Spleen (tissue), 11 donors: ENCODE measurements at regions not wholly inside any gene's neighbourhood (a gene's known extent, or its start where the extent isn't known, plus 50 kb on each side); places are given as distances from the start of the nearest gene placed in this dataset.

Source experiments
- DNase-seq: peaks from one replicate; pipeline ENCODE4 v3.0.0-alpha.2; 2020
- H3K27ac ChIP-seq, 8 donors: fragments of 200-600 bp; sonication (generic) in 7 of 8; 1 replicate in 4 of 8; 2 replicates in 4 of 8; pipeline versions ENCODE4 v1.5.0 to v1.8.0; 2016 to 2021; ENCODE audit warnings: inconsistent platforms in 4 of 8, mild to moderate bottlenecking in 4 of 8, moderate library complexity in 1 of 8
- H3K27me3 ChIP-seq, 7 donors: fragments of 200-600 bp; sonication (generic) in 6 of 7; replicated peaks in 1 of 7; 1 replicate in 4 of 7; 2 replicates in 3 of 7; pipeline versions ENCODE4 v1.5.0 to v1.8.0; 2016 to 2021; ENCODE audit warnings: inconsistent platforms in 3 of 7, mild to moderate bottlenecking in 1 of 7
- H3K36me3 ChIP-seq, 6 donors: fragments of 200-600 bp; sonication (generic) in 5 of 6; 1 replicate in 4 of 6; 2 replicates in 2 of 6; pipeline versions ENCODE4 v1.5.0 to v1.8.0; 2016 to 2021; ENCODE audit warnings: inconsistent platforms in 2 of 6
- H3K4me1 ChIP-seq, 6 donors: fragments of 200-600 bp; sonication (generic) in 5 of 6; 1 replicate in 3 of 6; 2 replicates in 3 of 6; pipeline versions ENCODE4 v1.5.0 to v1.8.0; 2016 to 2021; ENCODE audit warnings: inconsistent platforms in 3 of 6
- H3K4me3 ChIP-seq, 8 donors: fragments of 200-600 bp; sonication (generic) in 7 of 8; 1 replicate in 4 of 8; 2 replicates in 4 of 8; pipeline versions ENCODE4 v1.5.0 to v1.8.0; 2016 to 2021; ENCODE audit warnings: inconsistent platforms in 4 of 8, mild to moderate bottlenecking in 4 of 8, moderate library complexity in 2 of 8
- H3K9me3 ChIP-seq, 8 donors: fragments of 200-600 bp; sonication (generic) in 7 of 8; 1 replicate in 4 of 8; 2 replicates in 4 of 8; pipeline versions ENCODE4 v1.5.0 to v1.8.0; 2016 to 2021; ENCODE audit warnings: inconsistent platforms in 4 of 8
- CTCF ChIP-seq, 11 experiments: fragments of 200-600 bp in 7 of 11; fragments of 450-650 bp in 4 of 11; sonication (generic) in 4 of 11; IDR thresholded peaks in 8 of 11; conservative IDR thresholded peaks in 3 of 11; 1 replicate in 7 of 11; 2 replicates in 4 of 11; pipeline versions ENCODE4 v1.4.0 to v1.8.0; 2016 to 2021; ENCODE audit warnings: antibody characterized with exemption in 11 of 11, inconsistent platforms in 4 of 11, mild to moderate bottlenecking in 1 of 11
- POLR2A ChIP-seq, 3 donors: fragments of 450-650 bp; IDR thresholded peaks; one replicate each; pipeline ENCODE4 v1.5.1; 2017; ENCODE audit warnings: antibody characterized with exemption in 3 of 3, mild to moderate bottlenecking in 1 of 3
- POLR2AphosphoS5 ChIP-seq, 3 donors: sonication (generic); formaldehyde crosslinking; IDR thresholded peaks; one replicate each; pipeline ENCODE4 v1.5.1; 2017; ENCODE audit warnings: antibody characterized with exemption in 3 of 3
- WGBS, 5 donors: extraction: QIAGEN DNeasy Blood & Tissue Kit in 3 of 5; methylation state at CpG; one replicate each; pipeline versions ENCODE4 v1.1.5 to v1.1.7; 2013 to 2018; 5-methylcytosine and 5-hydroxymethylcytosine counted together
- intact Hi-C: fragments of 100-400 bp; cut with DNase I; formaldehyde crosslinking; loops from one replicate; pipeline ENCODE4 v1.15.0; 2023; ENCODE audit warnings: low total_unique reads
- donor health status: healthy with polysubstance abuse.
- donor health status: DM: no; HTN: no; CAD: no; lungs with moderate emphysema.
- donor health status: DM: no; HTN: no; CAD: no.
- donor health status: Bipolar disorder and iron deficiency.
- donor health status: healthy.
- donor health status: DM: no; HTN: no; CAD: no.
- donor health status: DM: yes; HTN: yes; CAD: no.

- H3K36me3 ChIP-seq, result no peaks in the 10 kb centered on the region
- no peaks in the 10 kb centered on the region for H3K27me3 ChIP-seq
- 78 to 89% (median 86%) methylated on average over 1 of the region's 1 CpG for WGBS, 5 donors
- no peak for DNase-seq
- intact Hi-C loops, result no loop called here
- TF ChIP-seq POLR2A (IDR thresholded peaks at IDR 0.05), result no peak
- TF ChIP-seq CTCF (IDR thresholded peaks at IDR 0.05 in 8 of 11, conservative IDR thresholded peaks at IDR 0.05 in 3 of 11), result no peak
- TF ChIP-seq POLR2AphosphoS5 (IDR thresholded peaks at IDR 0.05), result no peak
- H3K9me3 ChIP-seq, result no peaks in the 10 kb centered on the region
- no peak overlapping the region for H3K4me3 ChIP-seq
- H3K4me1 ChIP-seq, result no peaks in the 10 kb centered on the region
- H3K27ac ChIP-seq, result no peak overlapping the region
Observed at GRCh38 chr3:75110741-75111140, 496.3 kb upstream of the CNTN3 start.

DNA sequence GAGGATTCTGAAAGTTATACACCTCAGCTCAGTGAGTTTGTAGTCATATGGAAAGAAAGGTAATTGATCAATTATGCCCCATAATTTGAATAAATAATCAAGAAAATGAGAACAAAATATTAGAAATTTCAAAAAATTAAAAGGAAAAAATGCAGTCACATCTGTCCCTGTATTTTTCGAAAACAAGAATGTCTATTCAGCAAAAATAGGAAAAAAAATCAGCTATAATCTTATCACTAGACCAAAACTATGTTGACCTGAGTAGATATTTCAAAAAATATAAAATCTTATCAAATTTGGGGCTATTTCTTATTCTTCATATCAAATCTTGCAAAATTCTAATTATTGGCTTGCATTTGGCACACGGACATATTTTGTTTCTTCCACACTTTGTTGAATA lies 501.2 kb upstream of the CNTN3 start:
- Histone ChIP-seq H3K27me3 (no peaks in the 10 kb centered on the region), H3K4me1 (no peaks in the 10 kb centered on the region), H3K4me3 (no peak overlapping the region), H3K27ac (no peak overlapping the region), H3K36me3 (no peaks in the 10 kb centered on the region), H3K9me3 (peaks cover 0 to 17% (median 4%) of the 10 kb centered on the region in 8 donors)
- intact Hi-C loops, result no loop called here
- TF ChIP-seq POLR2A (IDR thresholded peaks at IDR 0.05), result no peak
- no peak for TF ChIP-seq CTCF (IDR thresholded peaks at IDR 0.05 in 8 of 11, conservative IDR thresholded peaks at IDR 0.05 in 3 of 11)
- no peak for TF ChIP-seq POLR2AphosphoS5 (IDR thresholded peaks at IDR 0.05)
- DNase-seq, result no peak
- 72 to 87% (median 81%) methylated on average over 2 of the region's 2 CpGs for WGBS, 5 donors

- Histone ChIP-seq H3K4me3 (no peak overlapping the region), H3K36me3 (no peaks in the 10 kb centered on the region), H3K27me3 (no peaks in the 10 kb centered on the region), H3K4me1 (no peaks in the 10 kb centered on the region), H3K9me3 (peaks cover 0 to 17% (median 4%) of the 10 kb centered on the region in 8 donors), H3K27ac (no peak overlapping the region)
- WGBS, 5 donors, result 91 to 100% (median 94%) methylated on average over 1 of the region's 1 CpG
- no peak for DNase-seq
- no peak for TF ChIP-seq CTCF (IDR thresholded peaks at IDR 0.05 in 8 of 11, conservative IDR thresholded peaks at IDR 0.05 in 3 of 11)
- TF ChIP-seq POLR2AphosphoS5 (IDR thresholded peaks at IDR 0.05), result no peak
- TF ChIP-seq POLR2A (IDR thresholded peaks at IDR 0.05), result no peak
- intact Hi-C loops, result no loop called here
Observed at GRCh38 chr3:75118779-75119178, 504.3 kb upstream of the CNTN3 start.

DNA sequence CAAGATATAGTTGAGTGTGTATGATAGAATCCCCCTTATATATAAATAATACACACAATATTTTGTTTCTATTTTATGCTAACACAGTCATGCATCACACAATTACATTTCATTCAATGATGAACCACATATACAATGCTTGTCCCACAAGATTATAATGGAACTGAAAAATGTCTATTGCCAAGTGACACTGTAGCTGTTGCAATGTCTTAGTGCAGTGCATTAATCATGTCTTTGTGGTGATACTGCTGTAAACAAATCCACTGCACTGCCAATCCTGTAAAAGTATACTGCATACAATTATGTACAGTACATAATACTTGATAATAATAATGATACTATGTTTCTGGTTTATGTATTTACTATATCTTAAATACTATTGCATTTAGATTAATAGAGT lies 512.1 kb upstream of the CNTN3 start:
- H3K36me3 ChIP-seq, result no peaks in the 10 kb centered on the region
- TF ChIP-seq POLR2A (IDR thresholded peaks at IDR 0.05) (no peak), POLR2AphosphoS5 (IDR thresholded peaks at IDR 0.05) (no peak), CTCF (IDR thresholded peaks at IDR 0.05 in 8 of 11, conservative IDR thresholded peaks at IDR 0.05 in 3 of 11) (no peak)
- H3K27me3 ChIP-seq, result no peaks in the 10 kb centered on the region
- H3K4me1 ChIP-seq, result no peaks in the 10 kb centered on the region
- peaks cover 0 to 3% (median 0%) of the 10 kb centered on the region in 8 donors for H3K9me3 ChIP-seq
- intact Hi-C loops, result no loop called here
- no peak for DNase-seq
- no peak overlapping the region for H3K4me3 ChIP-seq
- H3K27ac ChIP-seq, result no peak overlapping the region
